ENCODE measurements at regions not wholly inside any gene's neighbourhood (a gene's known extent, or its start where the extent isn't known, plus 50 kb on each side); places are given as distances from the start of the nearest gene placed in this dataset.

- no peak for DNase-seq
These were observed 141.6 kb upstream of the CPSF6 start for GRCh38 chr12:69097619-69098368.

DNA sequence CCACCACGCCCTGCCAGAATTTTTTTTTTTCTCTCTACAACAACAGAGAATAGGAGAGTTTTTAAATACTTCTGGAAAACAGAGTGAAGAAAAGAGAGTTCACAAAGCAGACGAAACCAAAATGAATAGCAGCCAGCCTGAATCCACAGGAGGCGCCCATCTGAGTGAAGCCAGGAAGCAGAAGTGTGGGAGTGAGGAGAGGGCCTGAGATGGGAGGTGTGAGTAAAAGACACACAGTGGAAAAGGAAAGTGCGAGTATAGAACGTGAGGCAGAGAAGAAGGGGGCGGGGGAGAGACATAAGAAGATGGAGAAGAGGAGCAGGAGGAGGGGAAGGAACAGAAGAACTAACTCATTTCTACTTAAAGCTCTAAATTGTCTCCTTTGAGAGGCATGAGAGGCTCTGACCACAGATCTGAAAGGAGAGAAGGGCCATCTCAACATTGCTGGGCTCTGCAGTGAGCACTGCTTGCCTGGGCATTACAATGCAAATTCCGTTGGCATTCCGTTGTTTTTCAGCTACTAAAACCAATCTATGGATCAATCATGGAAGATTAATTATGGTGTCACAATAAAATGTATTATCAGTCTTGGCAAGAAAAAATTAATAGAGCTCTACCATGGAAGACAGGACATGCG is 140.1 kb upstream of the CPSF6 start:
- DNase-seq, result no peak

GRCh38 chr12:69101505-69101904 is 137.9 kb upstream of the CPSF6 start:
- DNase-seq, result no peak

DNA sequence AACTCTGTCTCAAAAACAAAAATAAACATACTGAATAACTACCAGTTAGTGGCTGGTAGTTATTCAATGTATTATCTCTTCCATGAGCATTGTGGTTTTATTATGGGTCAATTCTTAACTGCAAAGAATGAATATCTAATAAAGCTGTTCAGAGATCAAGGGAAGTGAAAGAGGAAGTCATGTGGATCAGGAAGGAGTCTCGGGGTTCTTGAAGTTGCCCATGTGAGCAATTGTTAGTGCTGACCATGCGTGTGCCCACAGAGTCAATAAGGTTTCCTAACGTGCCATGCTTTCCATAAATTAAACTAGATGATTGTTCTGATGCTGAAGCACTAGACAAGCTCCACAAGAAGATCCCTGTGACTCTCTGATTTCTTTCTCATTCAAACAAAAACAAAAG is 136.5 kb upstream of the CPSF6 start:
- DNase-seq, result no peak

DNA sequence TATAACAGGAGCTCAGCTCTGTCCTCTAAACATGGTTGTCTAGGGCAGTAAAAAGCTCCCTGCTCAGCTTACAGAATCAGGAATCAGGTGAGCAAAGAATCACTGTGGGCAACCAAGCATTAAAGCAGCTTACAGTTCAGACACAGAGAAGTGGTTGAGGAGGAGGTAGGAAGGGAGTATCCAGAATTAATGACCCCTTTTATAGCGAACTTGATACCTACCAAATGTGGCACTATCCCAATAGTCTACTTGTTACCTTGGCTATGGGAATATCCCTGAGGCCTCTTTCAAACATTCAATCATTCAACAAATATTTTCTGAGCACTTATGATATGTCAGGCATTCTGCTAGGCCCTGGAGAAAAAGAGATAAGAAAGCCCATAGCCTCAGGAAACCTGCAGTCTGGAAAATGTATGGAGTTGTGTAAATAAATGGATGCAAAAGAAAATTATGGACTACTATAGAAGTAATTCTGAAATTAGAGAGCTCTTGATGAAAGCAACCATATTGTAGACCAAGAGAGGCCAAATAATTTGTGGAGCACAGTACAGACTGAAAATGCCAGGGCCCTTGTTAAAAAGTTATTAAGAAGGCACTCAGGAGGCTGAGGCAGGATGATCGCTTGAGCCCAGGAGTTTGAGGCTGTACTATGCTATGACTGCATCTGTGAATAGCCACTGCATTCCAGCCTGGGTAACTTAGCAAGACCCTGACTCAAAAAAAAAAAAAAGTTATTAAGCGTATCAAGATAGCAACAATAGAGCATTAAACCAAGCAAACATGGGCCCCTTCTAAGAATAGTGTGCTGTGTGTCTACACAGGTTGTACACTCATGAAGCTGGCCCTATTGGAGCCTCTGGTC is 134.0 kb upstream of the CPSF6 start:
- no peak for DNase-seq

GRCh38 chr12:69106482-69107118 is 132.8 kb upstream of the CPSF6 start:
- no peak for DNase-seq

DNA sequence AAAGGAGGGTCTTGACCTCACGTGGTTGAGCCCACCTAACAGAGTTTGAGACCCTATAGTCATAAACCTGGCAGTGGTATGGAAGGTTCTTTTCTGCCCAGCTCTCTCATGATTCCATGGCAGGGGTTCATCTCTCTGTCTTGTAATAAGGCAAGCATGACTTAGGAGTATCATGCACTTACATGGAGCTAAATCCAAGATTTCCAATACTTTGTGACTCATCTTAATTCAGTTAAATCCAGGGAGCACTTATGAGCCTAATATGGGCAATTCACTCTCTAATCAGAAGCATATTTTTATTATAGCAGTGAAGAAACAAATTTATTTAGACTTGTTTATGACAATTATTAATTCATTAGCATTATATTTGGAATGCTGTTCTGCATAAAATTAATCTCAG is 131.8 kb upstream of the CPSF6 start:
- no peak for DNase-seq

- DNase-seq, result no peak
These were observed 131.3 kb upstream of the CPSF6 start for GRCh38 chr12:69108037-69108436.

DNA sequence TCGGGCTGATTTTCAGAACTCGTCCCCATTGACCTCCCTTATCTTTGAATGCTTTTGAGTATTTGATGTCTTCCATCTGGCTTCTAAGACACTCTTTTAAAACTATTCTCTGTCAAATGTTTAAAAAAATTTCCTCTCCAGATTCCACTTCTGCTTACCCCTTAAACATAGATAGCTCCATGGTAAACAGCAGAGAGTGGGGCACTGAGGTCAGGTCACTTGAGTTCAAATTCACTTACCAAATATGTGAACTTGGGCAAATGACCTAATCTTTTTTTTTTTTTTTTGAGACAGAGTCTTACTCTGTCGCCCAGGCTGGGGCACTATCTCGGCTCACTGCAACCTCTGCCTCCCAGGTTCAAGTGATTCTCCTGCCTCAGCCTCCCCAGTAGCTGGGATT is 126.8 kb upstream of the CPSF6 start:
- no peak for DNase-seq

- no peak for DNase-seq
These were observed 124.3 kb upstream of the CPSF6 start for GRCh38 chr12:69115099-69115498.

- DNase-seq, result no peak
These were observed 123.4 kb upstream of the CPSF6 start for GRCh38 chr12:69115951-69116350.

DNA sequence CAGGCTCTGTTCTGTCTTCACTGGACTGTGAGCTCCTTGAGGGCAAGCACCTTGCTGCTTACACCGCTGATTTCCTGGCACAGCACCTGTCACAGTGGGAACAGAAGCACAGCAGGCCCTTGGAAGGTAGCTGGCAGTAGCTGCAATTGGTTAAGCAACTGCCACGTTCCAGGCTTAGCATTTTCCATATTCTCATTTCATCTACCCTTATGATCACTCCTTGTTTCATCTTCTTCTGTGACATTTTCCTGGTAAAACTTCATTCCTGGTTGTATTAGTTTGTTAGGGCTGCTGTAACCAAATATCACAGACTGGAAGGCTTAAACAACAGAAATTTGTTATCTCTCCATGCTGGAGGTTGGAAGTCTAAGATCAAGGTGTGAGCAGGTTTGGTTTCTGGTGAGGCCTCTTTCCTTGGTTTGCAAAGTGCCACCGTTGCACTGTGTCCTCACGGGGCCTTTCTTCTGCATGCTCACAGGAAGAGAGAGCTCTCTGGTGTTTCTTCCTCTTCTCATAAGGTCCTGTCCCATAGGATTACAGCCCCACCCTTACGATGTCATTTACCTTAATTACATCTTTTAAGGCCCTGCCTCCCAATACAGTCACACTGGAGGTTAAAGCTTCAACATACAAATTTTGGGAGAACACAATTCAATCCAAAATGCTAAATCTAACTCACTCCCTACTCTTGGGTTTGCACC is 121.7 kb upstream of the CPSF6 start:
- DNase-seq, result no peak

- DNase-seq, result no peak
These were observed 120.9 kb upstream of the CPSF6 start for GRCh38 chr12:69118516-69118915.

- DNase-seq, result no peak
These were observed 119.6 kb upstream of the CPSF6 start for GRCh38 chr12:69119770-69120169.

- no peak for DNase-seq
These were observed 119.0 kb upstream of the CPSF6 start for GRCh38 chr12:69120354-69120753.

DNA sequence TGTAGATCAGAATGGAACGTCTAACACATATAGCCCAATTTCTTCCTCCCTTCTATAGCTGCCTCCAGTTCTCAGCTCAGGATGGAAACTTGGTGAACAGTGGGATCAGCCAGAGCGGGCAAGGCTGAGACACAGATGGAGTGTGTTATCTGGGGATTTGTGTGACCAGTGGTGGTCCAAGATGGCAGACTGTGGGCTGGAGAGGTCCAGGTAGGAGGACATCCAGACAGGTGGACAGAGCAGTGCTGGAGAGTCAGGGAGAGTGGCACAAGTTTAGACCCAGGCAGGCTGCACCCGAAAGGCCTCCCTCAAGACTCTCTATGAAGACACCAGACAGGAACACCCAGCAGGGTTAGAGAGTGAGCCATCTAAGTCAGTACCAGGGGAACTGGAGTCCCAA is 116.1 kb upstream of the CPSF6 start:
- DNase-seq, result no peak

GRCh38 chr12:69123919-69124638 is 115.3 kb upstream of the CPSF6 start:
- DNase-seq, result no peak

DNA sequence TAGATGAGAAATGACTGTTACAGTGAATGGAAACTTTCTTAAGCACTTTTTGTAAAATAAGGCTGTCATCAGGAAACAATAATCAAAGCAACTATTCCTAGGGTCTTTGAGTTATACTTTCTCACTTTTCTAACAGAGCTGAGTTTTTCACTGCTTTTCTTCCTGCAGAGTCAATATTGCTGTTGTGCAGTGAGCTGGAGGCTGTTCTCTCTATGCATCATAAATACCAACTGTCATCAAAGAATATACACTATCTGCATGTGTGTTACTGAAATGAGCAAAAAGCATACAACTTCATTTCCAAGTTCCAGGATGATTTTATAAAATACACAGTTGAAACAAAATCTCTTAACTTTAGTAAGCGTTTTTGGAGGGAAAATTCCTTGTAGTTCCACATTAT is 110.4 kb upstream of the CPSF6 start:
- no peak for DNase-seq

DNA sequence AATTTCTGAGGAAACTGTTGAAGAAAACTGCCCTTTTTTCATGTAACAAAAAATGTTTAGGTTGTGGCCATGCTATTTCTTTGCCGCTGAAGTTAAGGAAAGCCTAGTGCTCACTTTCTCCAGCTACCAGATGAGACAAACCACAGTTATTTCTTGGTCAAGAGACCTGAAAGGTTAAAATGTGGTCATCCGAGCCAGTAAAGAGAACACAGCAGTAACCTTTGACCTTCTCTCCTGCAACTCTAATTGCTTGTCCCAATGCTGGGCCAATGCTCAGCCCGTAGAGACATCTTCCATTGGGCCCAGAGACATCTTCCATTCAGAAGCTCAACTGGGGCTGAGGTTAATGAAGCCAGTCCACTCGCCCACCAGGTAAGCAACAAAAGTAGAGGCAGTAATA is 109.8 kb upstream of the CPSF6 start:
- no peak for DNase-seq

DNA sequence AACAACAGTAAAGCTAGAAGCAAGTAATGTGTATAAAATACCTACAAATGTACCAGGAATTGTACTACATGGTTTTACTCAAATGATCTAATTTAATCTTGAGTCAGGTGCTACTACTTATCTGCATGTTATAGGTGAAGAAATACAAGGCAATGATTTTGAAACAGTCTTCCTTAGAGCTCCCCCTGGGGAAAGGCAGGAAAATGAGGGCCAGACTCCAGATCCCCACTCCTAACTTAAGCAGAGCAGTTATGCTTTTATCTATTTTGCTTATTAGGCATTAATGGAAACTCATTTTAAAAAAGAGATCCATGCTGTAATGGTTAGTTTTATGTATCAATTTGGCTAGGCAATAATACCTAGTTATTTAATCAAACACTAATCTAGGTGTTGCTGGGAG is 109.3 kb upstream of the CPSF6 start:
- no peak for DNase-seq

GRCh38 chr12:69131077-69131476 is 108.3 kb upstream of the CPSF6 start:
- no peak for DNase-seq
